Kidney (tissue), 13 donors: ENCODE measurements at regions not wholly inside any gene's neighbourhood (a gene's known extent, or its start where the extent isn't known, plus 50 kb on each side); places are given as distances from the start of the nearest gene placed in this dataset.

Experiments
- DNase-seq, 5 donors: peaks; one replicate each; pipeline ENCODE4 v3.0.0-alpha.2; 2013 to 2020
- FAIRE-seq: peaks from 2 replicates; lab custom pipeline; 2012; peaks lifted over from hg19 to GRCh38; lab: Jason Lieb, UNC
- H3K27ac ChIP-seq, 2 donors: one replicate each; pipeline ENCODE4 v1.7.0; 2013; ENCODE audit warnings: low read depth in 2 of 2, low read length in 2 of 2, inconsistent platforms in 1 of 2
- H3K27me3 ChIP-seq: one replicate; pipeline ENCODE4 v1.7.1; 2013; ENCODE audit warnings: low read length, inconsistent platforms; ENCODE audit not compliant: control insufficient read depth, insufficient read depth
- H3K36me3 ChIP-seq, 3 donors: one replicate each; pipeline versions ENCODE4 v1.7.0 to v1.7.1; 2013; ENCODE audit warnings: low read length in 3 of 3, control low read depth in 1 of 3, inconsistent platforms in 1 of 3; ENCODE audit not compliant: insufficient read depth in 3 of 3, control insufficient read depth in 2 of 3
- H3K4me1 ChIP-seq, 3 donors: one replicate each; pipeline versions ENCODE4 v1.7.0 to v1.7.1; 2013; ENCODE audit warnings: low read length in 3 of 3, inconsistent platforms in 1 of 3, low read depth in 1 of 3; ENCODE audit not compliant: control insufficient read depth in 2 of 3, insufficient read depth in 2 of 3
- H3K4me3 ChIP-seq, 3 donors: one replicate each; pipeline versions ENCODE4 v1.7.0 to v1.8.1; 2013; ENCODE audit warnings: low read length in 3 of 3, control low read depth in 1 of 3, inconsistent platforms in 1 of 3
- H3K9ac ChIP-seq, 3 donors: one replicate each; pipeline versions ENCODE4 v1.7.0 to v1.7.1; 2013; ENCODE audit warnings: low read length in 3 of 3, control low read depth in 1 of 3, inconsistent platforms in 1 of 3
- H3K9me3 ChIP-seq, 3 donors: one replicate each; pipeline versions ENCODE4 v1.7.0 to v1.7.1; 2013; ENCODE audit warnings: low read length in 3 of 3, control low read depth in 1 of 3, inconsistent platforms in 1 of 3; ENCODE audit not compliant: control insufficient read depth in 2 of 3, insufficient read depth in 1 of 3
- intact Hi-C: fragments of 100-400 bp; cut with DNase I; formaldehyde crosslinking; loops from one replicate; pipeline ENCODE4 v1.11.1; 2022
- TF ChIP-seq, protein P1 (sequence below): IDR thresholded peaks from 3 replicates; pipeline ENCODE4 v1.5.1; 2012; ENCODE audit warnings: mild to moderate bottlenecking, moderate library complexity, borderline replicate concordance; ENCODE audit not compliant: insufficient read depth; ENCODE audit errors: extremely low read depth
- donor health status: control.
- donor health status: control.
- donor health status: control.
- donor health status: control.
- donor health status: control.
- donor health status: DM: yes; HTN: yes; CAD: no.
- donor health status: Normal renal cell carcinoma (clear cell type).

DNA sequence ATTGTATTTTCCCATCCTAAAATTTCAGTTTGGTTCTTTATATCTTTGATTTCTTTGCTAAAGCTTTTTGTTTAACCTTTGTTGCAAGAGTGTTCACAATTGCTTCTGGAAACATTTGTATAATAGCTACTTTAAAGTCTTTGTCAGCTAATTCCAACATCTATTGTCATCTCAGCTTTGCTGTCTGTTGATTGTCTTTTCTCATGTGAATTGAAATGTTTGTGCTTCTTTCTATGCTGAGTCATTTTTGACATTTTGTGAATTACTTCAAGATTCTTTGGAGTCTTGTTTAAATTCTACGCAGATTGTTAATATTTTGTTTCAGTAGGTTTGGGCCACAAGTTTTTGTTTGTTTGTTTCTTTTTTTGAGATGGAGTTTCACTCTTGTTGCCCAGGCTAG is 73.2 kb downstream of the SUCNR1 start:
- no peaks in the 10 kb centered on the region for H3K9me3 ChIP-seq
- no peak for DNase-seq
- intact Hi-C loops = no loop called here
- H3K36me3 ChIP-seq = no peaks in the 10 kb centered on the region
- no peak overlapping the region for H3K9ac ChIP-seq
- H3K4me3 ChIP-seq = no peak overlapping the region
- H3K27ac ChIP-seq = no peak overlapping the region
- no peak for FAIRE-seq
- H3K4me1 ChIP-seq = no peaks in the 10 kb centered on the region
- TF ChIP-seq, protein P1, sequence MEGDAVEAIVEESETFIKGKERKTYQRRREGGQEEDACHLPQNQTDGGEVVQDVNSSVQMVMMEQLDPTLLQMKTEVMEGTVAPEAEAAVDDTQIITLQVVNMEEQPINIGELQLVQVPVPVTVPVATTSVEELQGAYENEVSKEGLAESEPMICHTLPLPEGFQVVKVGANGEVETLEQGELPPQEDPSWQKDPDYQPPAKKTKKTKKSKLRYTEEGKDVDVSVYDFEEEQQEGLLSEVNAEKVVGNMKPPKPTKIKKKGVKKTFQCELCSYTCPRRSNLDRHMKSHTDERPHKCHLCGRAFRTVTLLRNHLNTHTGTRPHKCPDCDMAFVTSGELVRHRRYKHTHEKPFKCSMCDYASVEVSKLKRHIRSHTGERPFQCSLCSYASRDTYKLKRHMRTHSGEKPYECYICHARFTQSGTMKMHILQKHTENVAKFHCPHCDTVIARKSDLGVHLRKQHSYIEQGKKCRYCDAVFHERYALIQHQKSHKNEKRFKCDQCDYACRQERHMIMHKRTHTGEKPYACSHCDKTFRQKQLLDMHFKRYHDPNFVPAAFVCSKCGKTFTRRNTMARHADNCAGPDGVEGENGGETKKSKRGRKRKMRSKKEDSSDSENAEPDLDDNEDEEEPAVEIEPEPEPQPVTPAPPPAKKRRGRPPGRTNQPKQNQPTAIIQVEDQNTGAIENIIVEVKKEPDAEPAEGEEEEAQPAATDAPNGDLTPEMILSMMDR = no peak
- H3K27me3 ChIP-seq = no peaks in the 10 kb centered on the region

DNA sequence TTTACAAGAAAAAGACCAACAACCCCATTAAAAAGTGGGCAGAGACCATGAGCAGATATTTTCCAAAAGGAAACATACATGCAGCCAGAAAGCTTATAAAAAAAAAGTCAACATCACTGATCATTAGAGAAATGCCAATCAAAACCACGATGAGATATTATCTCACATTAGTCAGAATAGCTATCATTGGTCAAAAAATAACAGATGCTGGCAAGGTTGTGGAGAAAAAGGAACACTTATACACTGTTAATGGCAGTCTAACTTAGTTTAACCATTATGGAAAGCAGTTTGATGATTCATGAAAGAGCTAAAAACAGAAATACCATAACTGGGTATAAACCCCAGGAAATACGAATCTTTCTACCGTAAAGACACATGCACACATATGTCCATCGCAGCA is 76.3 kb downstream of the SUCNR1 start:
- Histone ChIP-seq H3K4me3 (no peak overlapping the region), H3K36me3 (no peaks in the 10 kb centered on the region), H3K27me3 (no peaks in the 10 kb centered on the region), H3K9ac (no peak overlapping the region), H3K27ac (no peak overlapping the region), H3K9me3 (no peaks in the 10 kb centered on the region), H3K4me1 (no peaks in the 10 kb centered on the region)
- DNase-seq (no peak), FAIRE-seq (no peak)
- intact Hi-C loops = no loop called here
- TF ChIP-seq, protein P1 = no peak

DNA sequence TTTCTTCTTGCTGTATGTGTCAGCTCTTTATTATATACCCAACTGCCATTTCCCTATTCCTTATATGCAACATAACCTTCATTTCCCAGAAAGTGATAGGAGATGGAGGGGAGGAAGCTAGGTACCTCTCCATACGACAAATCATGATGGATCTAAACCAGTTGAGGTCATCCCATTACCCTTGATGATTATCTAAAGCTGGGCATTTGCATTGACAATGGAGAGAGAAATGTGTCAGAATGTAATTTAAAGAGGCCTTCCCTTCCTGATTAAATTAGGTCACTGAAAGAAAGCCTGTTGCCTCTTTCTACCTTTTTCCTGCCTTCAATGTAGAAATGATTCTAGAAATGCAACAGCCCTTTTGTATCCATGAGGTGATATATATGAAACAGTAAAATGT is 81.9 kb downstream of the SUCNR1 start:
- Histone ChIP-seq H3K4me1 (no peaks in the 10 kb centered on the region), H3K27ac (no peak overlapping the region), H3K36me3 (no peaks in the 10 kb centered on the region), H3K9me3 (no peaks in the 10 kb centered on the region), H3K27me3 (no peaks in the 10 kb centered on the region), H3K9ac (no peak overlapping the region), H3K4me3 (no peak overlapping the region)
- TF ChIP-seq, protein P1 = no peak
- DNase-seq = no peak
- FAIRE-seq = no peak
- intact Hi-C loops = no loop called here

DNA sequence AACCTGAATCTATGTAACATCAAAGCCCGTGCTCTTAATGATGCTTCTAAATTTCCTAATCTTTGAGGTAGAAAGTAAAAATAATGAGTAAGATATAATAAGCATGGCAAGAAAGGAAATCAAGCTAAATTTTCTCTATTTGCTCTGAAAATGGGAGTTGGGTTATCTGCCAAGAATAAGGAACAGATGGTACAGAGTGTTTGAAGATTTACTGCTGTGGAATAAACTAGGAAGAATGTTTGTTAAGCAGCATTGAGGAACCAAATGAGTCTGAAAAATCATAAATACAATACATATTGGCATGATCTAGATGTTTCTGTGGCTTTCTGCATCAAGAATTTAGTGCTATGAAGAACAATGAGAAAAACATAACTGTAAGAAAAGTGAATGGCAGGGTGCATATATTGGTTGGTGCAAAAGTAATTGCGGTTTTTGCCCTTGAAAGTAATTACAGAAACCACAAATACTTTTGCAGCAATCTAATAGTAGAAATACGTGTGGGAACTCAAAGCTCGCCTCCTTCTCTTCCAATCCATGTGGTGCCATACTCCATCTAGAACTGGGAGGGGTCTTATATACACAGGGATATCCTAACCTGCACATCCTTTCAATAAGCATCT is 87.6 kb downstream of the SUCNR1 start:
- TF ChIP-seq, protein P1 = no peak
- FAIRE-seq (no peak), DNase-seq (peak in 1 of 5 donors; percentile 14)
- H3K9me3 ChIP-seq = no peaks in the 10 kb centered on the region
- H3K4me3 ChIP-seq = no peak overlapping the region
- no peak overlapping the region for H3K9ac ChIP-seq
- no peak overlapping the region for H3K27ac ChIP-seq
- no peaks in the 10 kb centered on the region for H3K4me1 ChIP-seq
- no peaks in the 10 kb centered on the region for H3K36me3 ChIP-seq
- intact Hi-C loops = no loop called here
- H3K27me3 ChIP-seq = no peaks in the 10 kb centered on the region
